IMR-90 (cell line): ENCODE measurements at regions not wholly inside any gene's neighbourhood (a gene's known extent, or its start where the extent isn't known, plus 50 kb on each side); places are given as distances from the start of the nearest gene placed in this dataset.

Source experiments
- ATAC-seq: fragments of 200-7000 bp; cut with Tn5 transposase; 2 replicates; pipeline ENCODE4 v1.9.1; 2020; ENCODE audit warnings: low read depth, mild to moderate bottlenecking, moderate library complexity
- BruUV-seq: library from RNA; stranded (reverse); fragments of 400-500 nt; replicated peaks from 2 replicates; lab custom pipeline; 2021; lab: Mats Ljungman, UMichigan
- CTCF ChIA-PET: fragments of 300-600 bp; formaldehyde crosslinking; extraction: SDS; loops from one replicate; lab custom pipeline; 2021; ENCODE audit warnings: antibody characterized with exemption; lab: Yijun Ruan, JAX
- POLR2A ChIA-PET: fragments of 300-600 bp; sonication (Branson Sonifier 250); formaldehyde crosslinking; loops from one replicate; lab custom pipeline; 2022; ENCODE audit warnings: antibody characterized with exemption; ENCODE audit not compliant: unreplicated experiment; lab: Charles Lee
- DNase-seq: peaks from one replicate; pipeline ENCODE4 v3.0.0; 2013
- H2AFZ ChIP-seq: replicated peaks from 2 replicates; pipeline ENCODE3; 2013; ENCODE audit warnings: low read length, mild to moderate bottlenecking; ENCODE audit not compliant: poor library complexity
- H2AK5ac ChIP-seq: 2 replicates; pipeline ENCODE4 v1.6.1; 2013; ENCODE audit warnings: low read depth, low read length, inconsistent platforms
- H2AK9ac ChIP-seq: replicated peaks from 2 replicates; pipeline ENCODE3; 2013; ENCODE audit warnings: mild to moderate bottlenecking, low read depth, low read length, moderate library complexity; ENCODE audit not compliant: poor library complexity
- H2BK120ac ChIP-seq: 2 replicates; pipeline ENCODE4 v1.6.1; 2013; ENCODE audit warnings: low read depth, low read length, inconsistent platforms
- H2BK15ac ChIP-seq: 3 replicates; pipeline ENCODE4 v1.6.1; 2013; ENCODE audit warnings: low read depth, low read length, inconsistent platforms
- H2BK20ac ChIP-seq: 2 replicates; pipeline ENCODE4 v1.6.1; 2013; ENCODE audit warnings: low read depth, mild to moderate bottlenecking, inconsistent platforms, low read length, moderate library complexity
- H2BK5ac ChIP-seq: 2 replicates; pipeline ENCODE4 v1.6.1; 2013; ENCODE audit warnings: mild to moderate bottlenecking, low read depth, low read length, inconsistent platforms; ENCODE audit not compliant: poor library complexity, severe bottlenecking
- H3K14ac ChIP-seq: replicated peaks from 2 replicates; pipeline ENCODE4 v1.6.1; 2013; ENCODE audit warnings: low read depth, low read length, inconsistent platforms
- H3K18ac ChIP-seq: 2 replicates; pipeline ENCODE4 v1.6.1; 2013; ENCODE audit warnings: low read depth, low read length, control low read depth
- H3K23ac ChIP-seq: 2 replicates; pipeline ENCODE4 v1.6.1; 2013; ENCODE audit warnings: low read depth, low read length, inconsistent platforms
- H3K27ac ChIP-seq: 2 replicates; pipeline ENCODE4 v1.5.1; 2013; ENCODE audit warnings: mild to moderate bottlenecking, control low read depth, low read length; ENCODE audit not compliant: insufficient read depth
- H3K27me3 ChIP-seq: 2 replicates; pipeline ENCODE4 v1.6.1; 2013; ENCODE audit warnings: low read length; ENCODE audit not compliant: control insufficient read depth, insufficient read depth
- H3K36me3 ChIP-seq: 2 replicates; pipeline ENCODE4 v1.6.1; 2013; ENCODE audit warnings: low read length, mixed read lengths; ENCODE audit not compliant: control insufficient read depth, insufficient read depth
- H3K4ac ChIP-seq: 2 replicates; pipeline ENCODE4 v1.6.1; 2013; ENCODE audit warnings: low read depth, low read length, inconsistent platforms
- H3K4me1 ChIP-seq: 2 replicates; pipeline ENCODE4 v1.6.1; 2013; ENCODE audit warnings: low read length, mixed read lengths; ENCODE audit not compliant: control insufficient read depth, insufficient read depth
- H3K4me2 ChIP-seq: 2 replicates; pipeline ENCODE4 v1.6.1; 2013; ENCODE audit warnings: low read depth, mild to moderate bottlenecking, control low read depth, low read length, moderate library complexity
- H3K4me3 ChIP-seq: 2 replicates; pipeline ENCODE4 v1.5.1; 2013; ENCODE audit warnings: low read depth, mild to moderate bottlenecking, control low read depth, low read length, moderate library complexity; ENCODE audit not compliant: insufficient read depth
- H3K56ac ChIP-seq: 2 replicates; pipeline ENCODE4 v1.6.1; 2013; ENCODE audit warnings: low read length, inconsistent platforms; ENCODE audit not compliant: insufficient read depth; ENCODE audit errors: extremely low read depth
- H3K79me1 ChIP-seq, 2 experiments: 2 replicates each; pipeline ENCODE4 v1.6.1; 2013; ENCODE audit warnings: low read length in 2 of 2, inconsistent platforms in 1 of 2, low read depth in 1 of 2
- H3K9ac ChIP-seq: 2 replicates; pipeline ENCODE4 v1.6.1; 2013; ENCODE audit warnings: low read depth, low read length, control low read depth
- H3K9me1 ChIP-seq: 2 replicates; pipeline ENCODE4 v1.6.1; 2013; ENCODE audit warnings: low read length, inconsistent platforms; ENCODE audit not compliant: insufficient read depth
- H3K9me3 ChIP-seq: 2 replicates; pipeline ENCODE4 v1.6.1; 2013; ENCODE audit warnings: low read length; ENCODE audit not compliant: control insufficient read depth, insufficient read depth
- H4K20me1 ChIP-seq: 2 replicates; pipeline ENCODE4 v1.6.1; 2013; ENCODE audit warnings: low read length, inconsistent platforms; ENCODE audit not compliant: insufficient read depth
- H4K5ac ChIP-seq: 2 replicates; pipeline ENCODE4 v1.6.1; 2013; ENCODE audit warnings: mild to moderate bottlenecking, low read depth, low read length, control low read depth
- H4K8ac ChIP-seq, 2 experiments: 2 replicates each; pipeline ENCODE4 v1.6.1; 2013; ENCODE audit warnings: low read depth in 2 of 2, low read length in 2 of 2, control low read depth in 1 of 2, inconsistent platforms in 1 of 2
- H4K91ac ChIP-seq: 2 replicates; pipeline ENCODE4 v1.6.1; 2013; ENCODE audit warnings: low read depth, low read length, inconsistent platforms; ENCODE audit not compliant: insufficient read depth
- BHLHE40 ChIP-seq: fragments of 150-350 bp; IDR thresholded peaks from 2 replicates; pipeline ENCODE4 v1.6.1; 2016; ENCODE audit warnings: mild to moderate bottlenecking, low read depth, low read length
- CEBPB ChIP-seq: IDR thresholded peaks from 2 replicates; pipeline ENCODE4 v1.6.1; 2012; ENCODE audit warnings: low read depth, low read length, improper control_type of control experiment
- CHD1 ChIP-seq: IDR thresholded peaks from 2 replicates; pipeline ENCODE4 v1.6.1; 2012; ENCODE audit warnings: low read depth, low read length, improper control_type of control experiment
- ELK1 ChIP-seq: fragments of 150-350 bp; IDR thresholded peaks from 2 replicates; pipeline ENCODE4 v1.6.1; 2016; ENCODE audit warnings: low read depth, mild to moderate bottlenecking, low read length, moderate library complexity, borderline replicate concordance
- MAZ ChIP-seq: IDR thresholded peaks from 2 replicates; pipeline ENCODE4 v1.6.1; 2012; ENCODE audit warnings: low read depth, mild to moderate bottlenecking, low read length, improper control_type of control experiment, moderate library complexity, borderline replicate concordance
- NFE2L2 ChIP-seq: fragments of 150-350 bp; IDR thresholded peaks from 2 replicates; pipeline ENCODE4 v1.6.1; 2016; ENCODE audit warnings: low read depth, mild to moderate bottlenecking, low read length
- POLR2A ChIP-seq: IDR thresholded peaks from 2 replicates; pipeline ENCODE4 v1.6.1; 2012; ENCODE audit warnings: mild to moderate bottlenecking, low read depth, low read length
- RAD21 ChIP-seq: IDR thresholded peaks from 2 replicates; pipeline ENCODE4 v1.6.1; 2012; ENCODE audit warnings: low read length, improper control_type of control experiment
- RCOR1 ChIP-seq: IDR thresholded peaks from 2 replicates; pipeline ENCODE4 v1.6.1; 2012; ENCODE audit warnings: mild to moderate bottlenecking, low read length, improper control_type of control experiment; ENCODE audit not compliant: insufficient replicate concordance
- RFX5 ChIP-seq: IDR thresholded peaks from 2 replicates; pipeline ENCODE4 v1.8.0; 2012; ENCODE audit warnings: low read depth, mild to moderate bottlenecking, low read length, moderate library complexity
- SMC3 ChIP-seq: fragments of 150-350 bp; IDR thresholded peaks from 2 replicates; pipeline ENCODE4 v1.6.1; 2016; ENCODE audit warnings: low read depth, mild to moderate bottlenecking, antibody characterized with exemption, low read length, moderate library complexity
- USF2 ChIP-seq: fragments of 150-350 bp; IDR thresholded peaks from 2 replicates; pipeline ENCODE4 v1.6.1; 2017; ENCODE audit warnings: mild to moderate bottlenecking, antibody characterized with exemption, low read length, low read depth
- WGBS, 2 experiments: methylation state at CpG; one replicate each; pipeline versions ENCODE4 v1.1.5 to v1.1.7; 2013; ENCODE audit warnings: missing lambda C conversion rate in 2 of 2; ENCODE audit not compliant: insufficient read length in 1 of 2; ENCODE audit errors: extremely low coverage in 2 of 2; 5-methylcytosine and 5-hydroxymethylcytosine counted together
- dilution Hi-C: fragments of 300-500 bp; cut with HindIII; formaldehyde crosslinking; loops from one replicate; pipeline ENCODE4 v1.14.3; 2018; ENCODE audit warnings: low sequenced_read_pairs; ENCODE audit not compliant: unreplicated experiment
- in situ Hi-C: fragments of 300-500 bp; cut with MboI; formaldehyde crosslinking; loops from 3 replicates; pipeline ENCODE4 v1.14.3; 2019; ENCODE audit warnings: low sequenced_read_pairs, inconsistent platforms, mixed read lengths
- intact Hi-C: fragments of 100-400 bp; cut with micrococcal nuclease; formaldehyde crosslinking; loops from 2 replicates; pipeline ENCODE4 v1.10.0; 2022
- TF ChIP-seq, protein P1 (sequence below): conservative IDR thresholded peaks from 2 replicates; pipeline ENCODE4 v1.5.1; 2012; ENCODE audit warnings: mild to moderate bottlenecking, low read depth, low read length, improper control_type of control experiment

DNA sequence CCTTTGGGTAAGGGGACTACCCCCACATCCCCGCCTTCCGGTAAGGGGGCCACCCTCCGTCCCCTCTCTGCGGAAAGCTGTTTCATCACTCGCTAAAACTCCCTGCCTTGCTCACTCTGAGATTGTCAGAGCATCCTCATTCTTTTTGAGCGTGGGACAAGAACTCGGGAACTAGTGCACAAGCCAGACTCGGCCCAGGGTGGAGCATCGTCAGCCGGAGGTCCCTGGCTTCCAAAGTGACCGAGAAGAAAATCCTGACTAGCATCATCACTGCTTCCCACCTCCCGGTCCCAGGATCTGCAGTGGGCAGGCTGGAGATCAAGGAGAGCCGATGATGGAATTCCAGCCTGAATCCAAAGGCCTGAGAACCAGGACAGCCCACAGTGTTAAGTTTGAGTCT, 380.3 kb downstream of the SEC14L1 start:
- Histone ChIP-seq H4K91ac (no peak overlapping the region), H3K79me1 (no peaks in the 10 kb centered on the region), H3K27me3 (no peaks in the 10 kb centered on the region; the same call in 1 of the 2 replicates), H2BK120ac (no peak overlapping the region), H3K4me3 (no peak overlapping the region), H3K9ac (no peak overlapping the region), H3K9me3 (peaks cover 5% of the 10 kb centered on the region), H2BK5ac (no peak overlapping the region), H4K8ac (no peak overlapping the region), H3K27ac (no peak overlapping the region), H2AK9ac (no peak overlapping the region), H3K23ac (no peak overlapping the region), H3K4me1 (no peaks in the 10 kb centered on the region), H4K20me1 (no peaks in the 10 kb centered on the region), H3K14ac (no peak overlapping the region), H2AFZ (peak overlapping the region; percentile 5), H3K9me1 (no peaks in the 10 kb centered on the region), H3K4me2 (no peak overlapping the region), H2BK20ac (no peak overlapping the region), H2AK5ac (no peak overlapping the region), H4K5ac (no peak overlapping the region), H3K36me3 (no peaks in the 10 kb centered on the region), H3K4ac (no peak overlapping the region), H3K56ac (no peak overlapping the region), H3K18ac (no peak overlapping the region), H2BK15ac (no peak overlapping the region)
- BruUV-seq = no TSS peak
- POLR2A ChIA-PET = no interaction called here
- intact Hi-C loops (no loop called here), in situ Hi-C loops (no loop called here), dilution Hi-C loops (no loop called here)
- ATAC-seq = no peak
- CTCF ChIA-PET = no interaction called here
- 97% methylated on average over 10 of the region's 13 CpGs; no CpG with 5 or more reads in 1 of the 2 experiments for WGBS, 2 experiments
- DNase-seq = no peak
- TF ChIP-seq MAZ = no peak
- TF ChIP-seq BHLHE40 = no peak
- TF ChIP-seq ELK1 = no peak
- no peak for TF ChIP-seq CEBPB
- no peak for TF ChIP-seq NFE2L2
- no peak for TF ChIP-seq USF2
- TF ChIP-seq RCOR1 = no peak
- TF ChIP-seq CHD1 = no peak
- TF ChIP-seq SMC3 = no peak
- no peak for TF ChIP-seq RAD21
- no peak for TF ChIP-seq RFX5
- TF ChIP-seq, protein P1, sequence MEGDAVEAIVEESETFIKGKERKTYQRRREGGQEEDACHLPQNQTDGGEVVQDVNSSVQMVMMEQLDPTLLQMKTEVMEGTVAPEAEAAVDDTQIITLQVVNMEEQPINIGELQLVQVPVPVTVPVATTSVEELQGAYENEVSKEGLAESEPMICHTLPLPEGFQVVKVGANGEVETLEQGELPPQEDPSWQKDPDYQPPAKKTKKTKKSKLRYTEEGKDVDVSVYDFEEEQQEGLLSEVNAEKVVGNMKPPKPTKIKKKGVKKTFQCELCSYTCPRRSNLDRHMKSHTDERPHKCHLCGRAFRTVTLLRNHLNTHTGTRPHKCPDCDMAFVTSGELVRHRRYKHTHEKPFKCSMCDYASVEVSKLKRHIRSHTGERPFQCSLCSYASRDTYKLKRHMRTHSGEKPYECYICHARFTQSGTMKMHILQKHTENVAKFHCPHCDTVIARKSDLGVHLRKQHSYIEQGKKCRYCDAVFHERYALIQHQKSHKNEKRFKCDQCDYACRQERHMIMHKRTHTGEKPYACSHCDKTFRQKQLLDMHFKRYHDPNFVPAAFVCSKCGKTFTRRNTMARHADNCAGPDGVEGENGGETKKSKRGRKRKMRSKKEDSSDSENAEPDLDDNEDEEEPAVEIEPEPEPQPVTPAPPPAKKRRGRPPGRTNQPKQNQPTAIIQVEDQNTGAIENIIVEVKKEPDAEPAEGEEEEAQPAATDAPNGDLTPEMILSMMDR = no peak
- TF ChIP-seq POLR2A = no peak
